SK-N-DZ (cell line): ENCODE measurements at regions not wholly inside any gene's neighbourhood (a gene's known extent, or its start where the extent isn't known, plus 50 kb on each side); places are given as distances from the start of the nearest gene placed in this dataset.

Experiments
- DNase-seq: peaks from one replicate; pipeline ENCODE4 v3.0.0-alpha.2; 2015; ENCODE audit warnings: low spot score

DNA sequence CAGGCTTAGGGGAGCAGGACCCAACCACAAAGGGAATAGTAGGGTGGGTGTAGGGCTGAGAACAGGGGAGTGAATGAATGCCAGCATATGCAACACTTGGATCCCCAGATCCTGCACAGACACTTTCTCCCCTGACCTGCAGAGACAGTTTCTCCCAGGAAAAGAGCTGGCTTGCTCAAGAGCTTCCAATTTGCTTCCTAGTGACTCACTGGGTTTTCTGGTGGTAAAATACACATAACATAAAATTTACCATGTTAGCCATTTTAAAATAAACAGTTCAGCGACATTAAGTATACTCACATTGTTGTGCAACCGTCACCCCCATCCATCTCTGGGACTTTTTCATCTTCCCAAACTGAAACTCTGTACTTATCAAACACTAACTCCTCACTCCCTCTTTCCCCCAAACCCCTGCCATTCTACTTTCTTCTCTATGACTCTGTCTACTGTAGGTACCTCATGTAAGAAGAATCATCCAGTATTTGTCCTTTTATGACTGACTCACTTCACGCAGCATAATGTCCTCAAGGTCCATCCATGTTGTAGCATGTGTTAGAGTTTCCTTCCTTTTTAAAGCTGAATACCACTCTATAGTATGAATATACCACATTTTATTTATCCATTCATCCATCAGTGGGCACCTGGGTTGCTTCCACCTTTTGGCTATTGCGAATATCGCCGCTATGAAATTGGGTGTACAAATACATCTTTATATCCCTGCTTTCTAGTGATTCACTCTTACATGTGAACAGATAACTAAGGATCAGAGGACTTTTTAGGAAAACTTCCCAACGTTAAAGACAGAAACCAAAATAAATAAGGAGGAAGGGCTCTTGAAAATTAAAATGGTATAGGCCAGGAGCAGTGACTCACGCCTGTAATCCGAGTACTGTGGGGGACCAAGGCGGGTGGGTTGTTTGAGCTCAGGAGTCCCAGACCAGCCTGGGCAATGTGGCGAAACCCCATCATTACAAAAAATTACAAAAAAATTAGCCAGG is 95.6 kb upstream of the TJP1 start:
- no peak for DNase-seq

DNA sequence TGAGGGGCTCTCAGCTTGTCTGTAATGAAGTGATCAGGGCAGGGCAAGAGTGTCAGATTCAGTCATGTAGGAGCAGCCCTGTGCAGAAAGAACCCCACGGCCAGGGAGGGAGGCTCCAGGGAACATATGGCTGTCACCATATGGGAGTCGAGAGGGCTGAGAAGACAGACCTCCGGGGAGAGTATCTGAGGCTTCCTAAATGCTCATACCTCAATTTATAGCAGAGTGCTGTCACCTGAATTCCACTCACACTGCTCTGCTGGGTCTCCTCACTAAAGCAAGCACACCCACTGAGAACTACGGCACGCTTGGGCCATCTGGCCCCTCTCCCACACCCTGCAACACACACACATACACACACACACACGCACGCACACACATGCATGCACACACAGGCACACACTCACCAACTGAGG is 92.3 kb upstream of the TJP1 start:
- no peak for DNase-seq

DNA sequence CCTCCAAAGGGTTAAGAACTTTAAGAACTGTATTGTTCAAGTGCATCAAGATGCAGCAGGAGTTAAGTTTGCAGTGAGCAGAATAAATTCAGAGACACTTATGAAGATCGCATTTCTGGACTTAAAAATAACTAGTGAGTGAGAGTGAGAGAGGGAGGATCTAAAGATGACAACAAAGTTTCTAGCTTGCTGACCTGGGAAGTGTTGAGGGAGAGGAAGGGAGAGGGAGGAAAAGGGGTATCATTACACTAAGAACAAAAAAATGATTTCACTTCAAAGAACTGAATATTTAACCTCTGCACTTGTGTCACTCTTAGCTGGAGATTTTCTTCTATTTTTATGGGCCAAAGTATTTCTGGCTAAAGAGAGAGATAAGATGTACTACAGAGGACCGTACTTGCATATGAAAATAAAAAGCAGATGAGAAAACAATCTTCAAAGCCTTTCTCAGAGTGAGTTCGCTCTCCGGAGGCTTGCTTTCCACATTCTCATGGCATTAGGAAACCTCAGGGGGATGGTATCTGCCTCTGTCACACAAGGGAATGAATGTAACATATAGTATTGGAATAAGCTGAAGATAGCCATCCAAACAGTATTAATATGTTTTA is 91.4 kb upstream of the TJP1 start:
- DNase-seq, result no peak

DNA sequence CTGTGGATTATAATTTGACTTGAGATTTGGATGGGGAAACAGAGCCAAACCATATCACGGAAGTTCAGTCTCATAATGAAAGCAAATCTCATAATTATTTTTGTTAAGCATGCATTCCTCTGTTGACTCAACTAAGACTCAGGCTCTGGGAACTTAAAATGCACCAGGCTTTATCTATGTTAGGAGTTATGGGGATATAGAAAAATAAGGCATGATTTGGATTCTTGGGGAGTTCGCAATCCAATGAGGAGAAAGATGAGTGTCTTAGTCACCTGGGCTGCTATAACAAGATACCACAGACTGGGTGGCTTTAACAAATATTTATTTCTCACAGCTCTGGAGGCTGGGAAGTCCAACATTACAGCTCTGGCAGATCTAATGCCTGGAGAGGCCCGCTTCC is 89.4 kb upstream of the TJP1 start:
- DNase-seq, result no peak

DNA sequence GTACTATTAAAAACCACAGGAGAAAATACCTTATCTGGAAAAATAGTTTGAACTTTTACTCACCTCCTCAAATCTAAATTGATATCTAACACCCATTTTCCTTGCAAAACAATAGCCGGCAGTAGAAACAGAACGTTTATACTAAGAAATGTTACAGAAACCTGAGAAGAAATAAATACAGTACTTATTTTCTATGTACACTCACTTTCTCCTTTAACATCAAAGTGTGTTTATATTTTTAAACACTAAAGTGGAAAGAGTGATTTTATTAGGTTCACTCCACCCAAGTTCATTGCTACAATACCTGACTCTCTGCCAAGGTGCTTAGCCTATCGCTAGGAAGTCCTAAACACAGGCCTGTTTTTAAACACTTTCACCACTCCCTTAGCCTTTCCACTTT is 87.8 kb upstream of the TJP1 start:
- no peak for DNase-seq

DNA sequence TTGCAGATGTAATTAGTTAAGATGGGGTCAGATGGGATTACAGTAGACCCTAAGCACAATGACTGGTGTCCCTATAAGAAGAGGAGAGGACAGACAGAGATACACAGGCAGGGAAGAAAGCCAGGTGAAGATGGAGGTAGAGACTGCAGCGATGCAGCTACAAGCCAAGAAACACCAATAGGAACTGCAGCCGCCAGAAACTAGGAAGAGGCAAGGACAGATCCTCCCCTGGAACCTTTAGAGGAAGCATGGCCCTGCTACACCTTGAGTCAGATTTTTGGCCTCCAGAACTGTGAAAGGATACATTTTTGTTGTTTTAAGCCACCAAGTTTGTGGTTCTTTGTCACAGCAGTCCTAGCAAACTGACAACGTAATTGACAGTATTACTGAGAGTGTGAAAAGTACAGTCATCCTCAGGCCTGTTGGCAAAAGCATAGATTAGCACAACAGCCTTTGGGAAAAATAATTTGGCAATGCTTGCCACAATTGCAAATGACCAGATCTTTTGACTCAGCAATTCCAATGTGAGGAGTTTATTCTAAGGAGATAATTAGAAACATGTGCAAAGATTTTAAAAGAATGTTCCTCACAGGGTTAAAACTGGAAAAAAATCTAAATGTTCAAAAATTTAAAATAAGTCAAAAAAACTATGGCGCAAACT is 82.6 kb upstream of the TJP1 start:
- DNase-seq, result no peak

DNA sequence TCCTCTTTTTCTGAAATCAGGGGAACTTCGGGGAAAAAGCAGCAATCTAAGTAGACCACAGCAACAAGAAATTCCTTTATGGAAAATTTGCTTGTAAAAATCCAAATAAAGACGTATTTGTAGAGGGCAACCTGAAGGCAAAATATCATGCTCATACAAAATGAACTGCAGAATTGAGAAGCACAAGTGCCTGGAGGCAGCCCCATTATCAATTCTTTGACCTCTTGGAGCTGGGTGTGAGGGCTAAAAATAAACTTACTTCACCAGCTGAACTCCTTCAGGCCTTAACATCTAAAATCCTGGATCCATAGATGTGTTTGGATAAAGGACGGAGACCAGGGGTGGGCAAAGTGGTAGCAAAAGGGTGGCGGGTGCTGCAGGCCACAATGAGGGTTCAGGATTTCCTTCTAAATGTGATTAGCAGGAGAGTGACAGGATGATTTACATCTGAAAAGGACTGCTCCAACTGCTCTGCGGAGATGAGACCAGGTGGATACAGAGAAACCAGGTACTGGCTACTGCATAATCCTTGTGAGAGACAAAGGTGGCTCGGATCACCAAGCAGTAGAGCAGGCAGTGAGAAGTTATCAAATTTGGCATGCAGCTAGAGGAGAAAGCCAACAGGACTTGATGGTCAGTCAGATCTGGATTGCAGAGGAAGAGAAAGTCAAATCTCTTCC is 81.7 kb upstream of the TJP1 start:
- DNase-seq, result no peak

DNA sequence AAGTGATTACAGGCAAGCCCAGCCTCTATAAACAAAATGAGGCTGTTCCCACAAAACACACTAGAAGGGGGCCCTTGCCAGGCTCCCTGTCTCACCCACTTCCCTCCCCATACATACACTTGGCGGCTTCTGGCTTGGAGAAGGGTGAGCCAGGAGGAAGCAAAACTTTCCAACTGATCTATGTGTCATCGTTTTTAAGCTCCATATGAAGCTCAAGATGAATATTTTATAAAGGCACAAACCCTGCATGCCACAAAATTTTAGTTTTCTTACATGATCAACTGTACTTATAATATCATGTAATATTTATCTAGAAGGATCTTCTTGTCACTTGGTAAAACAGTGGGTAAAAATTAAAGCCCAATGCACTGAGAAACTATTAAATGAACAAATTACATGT is 80.8 kb upstream of the TJP1 start:
- DNase-seq, result no peak

DNA sequence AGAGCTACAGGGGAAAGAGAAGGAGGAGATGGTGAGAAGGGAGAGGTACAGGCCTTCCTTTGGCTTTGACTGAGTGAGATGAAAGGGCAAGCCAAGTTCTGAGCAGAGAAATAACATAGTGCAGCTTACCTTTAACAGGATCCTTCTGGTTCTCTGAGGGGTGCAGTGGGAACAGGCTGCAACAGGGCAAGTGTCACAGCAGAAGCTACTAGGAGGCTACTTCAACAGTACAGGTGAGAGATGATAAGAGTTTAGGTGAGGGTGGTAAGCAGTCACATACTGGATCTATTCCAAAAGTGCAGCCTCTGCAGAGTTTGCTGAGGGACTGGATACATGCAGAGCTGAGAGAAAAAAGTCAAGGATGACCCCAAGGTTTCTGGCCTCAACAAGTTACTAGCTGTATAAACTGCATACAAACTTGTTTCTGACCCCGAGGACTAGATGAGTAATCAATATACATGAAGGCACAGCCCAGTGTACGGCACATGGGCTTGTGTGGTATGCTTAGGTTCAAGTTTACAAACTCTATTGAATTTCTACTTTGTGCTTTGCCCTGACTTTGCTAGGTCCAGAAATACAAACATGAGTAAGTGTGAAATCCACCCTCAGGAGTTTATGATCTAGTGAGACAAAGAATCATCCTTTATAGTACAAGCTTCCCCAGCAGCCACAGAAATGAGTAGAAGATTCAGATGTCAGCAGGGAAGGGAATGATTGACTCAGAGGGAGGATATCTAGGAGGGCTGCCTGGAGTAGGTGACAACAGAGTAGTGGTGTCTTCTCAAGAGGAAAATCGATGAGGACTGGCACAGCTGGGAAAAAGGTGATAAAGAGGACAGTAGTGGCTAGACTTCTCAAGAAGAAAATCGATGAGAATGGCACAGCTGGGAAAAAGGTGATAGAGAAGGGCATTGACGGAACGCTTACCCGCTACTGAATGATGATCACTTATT is 78.2 kb upstream of the TJP1 start:
- DNase-seq, result no peak

DNA sequence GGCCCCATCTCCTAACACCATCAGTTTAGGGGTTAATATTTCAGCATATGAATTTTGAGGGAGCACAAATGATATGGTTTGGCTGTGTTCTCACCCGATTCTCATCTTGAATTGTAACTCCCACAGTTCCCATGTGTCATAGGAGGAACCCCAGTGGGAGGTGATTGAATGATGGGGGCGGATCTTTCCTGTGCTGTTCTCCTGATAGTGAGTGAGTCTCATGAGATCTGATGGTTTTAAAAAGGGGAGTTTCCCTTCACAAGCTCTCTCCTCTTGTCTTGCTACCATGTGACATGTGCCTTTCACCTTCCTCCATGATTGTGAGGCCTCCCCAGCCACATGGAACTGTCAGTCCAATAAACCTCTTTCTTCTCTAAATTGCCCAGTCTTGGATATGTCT is 73.8 kb upstream of the TJP1 start:
- no peak for DNase-seq

DNA sequence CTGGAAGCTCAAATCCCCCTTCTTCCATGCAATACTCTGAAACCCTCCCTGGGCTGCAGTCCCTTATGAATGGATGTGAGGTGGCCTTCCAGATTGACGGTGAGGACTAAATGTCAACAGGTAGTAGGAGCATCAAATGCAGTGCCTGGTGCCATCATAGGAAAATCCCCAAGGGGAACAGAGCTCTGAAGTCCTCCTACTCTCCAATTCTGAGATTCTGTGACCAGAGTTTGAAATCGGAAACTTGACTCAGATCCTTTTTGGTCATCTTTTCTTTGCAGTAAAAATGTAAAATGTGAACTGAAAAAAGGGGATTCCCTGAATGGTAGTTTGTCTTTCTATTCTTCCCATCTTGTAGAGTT is 68.8 kb upstream of the TJP1 start:
- DNase-seq, result no peak

DNA sequence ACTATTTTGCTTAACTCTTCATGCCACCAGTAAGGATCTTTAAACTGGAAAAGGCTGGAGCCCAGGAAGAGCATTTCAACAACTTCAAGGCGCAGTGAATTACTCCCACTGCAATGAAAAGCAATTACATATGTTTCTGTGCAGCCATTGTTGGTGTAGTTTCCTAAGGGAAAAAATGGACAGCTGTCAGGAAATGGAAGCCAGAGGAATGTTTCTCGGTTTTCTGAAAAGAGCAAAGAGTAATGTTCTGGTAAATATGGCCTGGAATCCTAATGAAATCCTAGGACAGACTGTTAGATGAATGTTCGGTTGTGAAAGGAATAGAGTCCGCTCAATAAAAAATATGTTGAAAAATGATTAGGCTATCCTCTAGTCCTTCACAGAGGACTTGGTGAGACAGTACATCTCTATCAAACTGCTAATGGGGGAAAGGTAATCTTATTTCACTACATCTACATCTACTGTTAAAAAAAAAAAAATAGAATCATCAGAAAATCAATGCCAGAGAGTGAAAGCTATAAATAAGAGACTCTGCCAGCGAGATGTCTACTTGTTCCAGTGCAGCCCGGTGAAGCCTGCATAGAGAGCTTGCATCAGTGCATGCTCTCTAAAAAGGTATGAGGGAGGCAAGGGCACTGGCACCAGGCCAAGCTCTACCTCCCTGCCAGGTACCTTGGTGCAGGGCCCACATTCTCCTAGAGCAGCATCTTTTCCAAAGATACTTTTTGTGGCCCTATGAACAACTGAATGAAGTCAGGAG is 68.2 kb upstream of the TJP1 start:
- DNase-seq, result no peak

DNA sequence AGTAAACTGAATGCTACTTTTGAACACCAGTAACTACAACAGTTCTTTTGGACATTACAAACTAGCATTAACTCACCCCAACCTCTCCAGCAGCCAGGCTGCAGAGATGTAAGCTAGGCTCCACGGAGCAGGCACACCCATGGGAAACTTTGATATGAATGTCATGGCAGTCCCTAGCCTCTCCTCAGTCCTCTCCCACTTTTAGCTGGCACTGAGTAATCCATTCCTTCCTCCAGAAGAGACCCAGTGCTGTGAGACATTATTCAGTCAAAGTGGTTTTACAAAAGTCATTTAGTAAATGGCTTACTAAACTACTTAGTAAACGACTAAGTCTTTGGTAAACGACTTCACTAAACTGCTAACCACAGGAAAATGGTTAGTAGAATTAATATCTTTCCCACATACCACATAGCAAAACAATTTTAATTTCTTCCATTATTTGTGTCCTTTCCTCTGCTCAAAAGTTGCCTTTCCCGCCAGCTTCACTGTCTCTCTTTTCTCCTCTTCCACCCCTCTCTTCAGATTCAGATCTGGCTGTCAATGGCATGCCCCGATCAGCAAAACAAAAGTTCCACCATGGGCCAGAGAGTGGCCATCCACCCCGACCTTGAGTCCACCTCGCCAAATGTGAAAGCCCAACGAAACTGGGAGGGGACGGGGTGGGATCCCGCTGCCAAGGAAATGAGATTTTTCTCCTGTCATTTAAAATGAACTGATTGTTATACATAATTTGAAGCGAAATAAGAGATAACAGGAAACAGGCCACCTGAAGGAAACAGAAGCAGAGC is 67.5 kb upstream of the TJP1 start:
- DNase-seq, result no peak

DNA sequence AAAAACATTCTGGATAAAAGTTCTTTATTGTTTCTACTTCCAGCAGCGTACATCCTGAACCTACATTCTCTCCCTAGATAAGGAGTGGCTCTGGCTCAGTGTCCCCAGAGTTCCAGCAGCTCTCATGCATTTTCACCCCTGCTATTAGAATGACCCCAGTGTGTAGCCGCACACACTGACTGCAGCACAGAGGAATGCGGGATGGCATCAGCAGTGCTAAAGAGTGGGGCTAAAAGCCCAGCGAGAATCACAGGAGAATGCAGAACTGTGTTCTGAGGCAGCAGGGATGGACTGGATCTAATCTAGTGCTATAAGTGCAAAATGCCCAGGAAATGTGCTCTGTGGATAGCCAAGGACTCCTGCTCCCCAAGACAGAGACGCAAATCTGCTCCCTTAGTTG is 66.4 kb upstream of the TJP1 start:
- DNase-seq, result no peak

DNA sequence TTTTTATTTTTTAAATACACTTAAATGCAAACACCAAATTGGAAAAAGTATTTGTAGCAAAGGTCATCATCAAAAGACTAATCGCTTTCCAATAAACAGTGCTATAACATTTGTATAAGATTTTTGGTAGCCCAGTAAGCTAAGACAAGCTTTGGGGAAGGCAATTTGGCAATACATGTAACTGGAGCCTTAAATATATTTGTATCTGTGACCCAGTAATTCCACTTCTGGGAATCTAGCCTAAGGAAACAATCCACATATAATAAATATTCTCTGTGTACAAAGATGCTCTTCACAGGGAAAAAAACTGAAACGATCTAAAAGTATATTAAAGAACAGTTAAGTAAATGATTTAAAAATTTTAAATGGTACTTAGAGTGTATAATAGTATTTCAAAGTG is 65.5 kb upstream of the TJP1 start:
- no peak for DNase-seq

DNA sequence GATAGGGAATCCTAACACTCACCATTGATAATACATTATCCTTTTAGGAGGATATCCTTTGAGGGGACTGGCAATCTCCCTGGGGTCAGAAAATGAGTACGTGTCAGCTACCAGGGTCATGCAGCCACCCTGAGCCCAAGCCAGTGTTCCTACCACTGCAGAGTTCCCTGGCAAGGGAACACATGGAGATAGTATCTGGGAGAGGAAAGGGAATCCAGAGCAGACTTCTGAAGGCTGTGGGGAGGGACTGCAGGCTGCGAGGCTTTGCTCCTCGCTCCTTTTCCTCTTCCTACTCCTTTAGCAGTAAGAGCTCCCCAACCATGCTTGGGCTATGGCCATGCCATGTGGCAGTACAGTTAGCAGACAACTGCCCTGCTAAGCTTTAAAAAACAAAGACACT is 62.9 kb upstream of the TJP1 start:
- no peak for DNase-seq

DNA sequence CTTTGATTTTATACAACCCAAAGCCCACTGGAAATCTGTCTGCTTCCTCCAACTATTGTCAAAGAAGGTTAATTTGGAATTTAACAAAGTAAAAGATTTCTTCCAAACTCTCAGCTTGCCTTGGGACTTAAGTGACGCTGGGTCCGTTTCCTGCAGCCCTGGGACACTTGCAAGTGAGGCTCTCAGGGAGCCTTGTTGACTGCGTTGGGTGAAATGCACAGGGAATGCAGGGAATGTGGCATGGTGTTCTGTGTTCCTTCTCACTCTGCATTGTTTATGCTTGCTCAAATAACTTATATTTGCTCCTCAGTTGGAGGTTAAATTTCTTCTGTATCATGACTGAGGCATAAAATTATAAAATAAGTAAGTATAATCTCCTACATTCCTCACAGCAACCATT is 60.9 kb upstream of the TJP1 start:
- DNase-seq, result no peak

DNA sequence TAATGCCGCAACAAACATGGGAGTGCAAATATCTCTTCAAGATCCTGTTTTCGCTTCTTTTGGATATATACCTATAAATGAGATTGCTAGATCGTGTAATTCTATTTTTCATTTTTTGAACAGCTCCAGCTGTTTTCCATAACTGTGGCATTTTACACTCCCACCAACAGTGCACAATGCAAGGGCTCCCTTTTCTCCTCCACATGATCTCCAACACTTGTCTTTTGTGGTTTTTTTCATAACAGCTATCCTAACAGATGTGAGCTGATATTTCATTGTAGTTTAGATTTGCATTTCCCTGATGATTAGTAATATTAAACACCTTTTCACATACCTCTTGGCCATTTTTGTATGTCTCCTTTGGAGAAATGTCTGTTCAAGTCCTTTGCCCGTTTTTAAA is 58.6 kb upstream of the TJP1 start:
- DNase-seq, result no peak

DNA sequence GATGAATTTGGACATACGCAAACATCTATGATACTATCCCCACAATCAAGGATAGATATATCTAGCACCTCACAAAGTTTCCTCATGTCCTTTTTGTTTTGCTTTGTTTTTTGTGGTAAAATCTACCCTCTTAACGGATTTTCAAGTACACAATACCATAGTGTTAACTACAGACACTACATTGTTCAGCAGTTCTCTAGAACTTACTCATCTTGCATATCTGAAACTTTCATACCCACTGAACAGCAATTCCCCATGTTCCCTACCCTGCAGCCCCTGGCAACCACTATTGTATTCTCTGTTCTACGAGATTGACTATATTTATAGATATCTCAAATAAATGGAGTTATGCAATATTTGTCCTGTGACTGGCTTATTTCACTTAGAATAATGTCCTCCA is 58.1 kb upstream of the TJP1 start:
- DNase-seq, result no peak
